Right renal cortex interstitium (tissue), 3 donors: ENCODE measurements at regions not wholly inside any gene's neighbourhood (a gene's known extent, or its start where the extent isn't known, plus 50 kb on each side); places are given as distances from the start of the nearest gene placed in this dataset.

ENCODE experiments used
- DNase-seq, 3 donors: peaks; one replicate each; pipeline ENCODE4 v3.0.0-alpha.2; 2013; ENCODE audit warnings: low read depth in 3 of 3, low spot score in 2 of 3

DNA sequence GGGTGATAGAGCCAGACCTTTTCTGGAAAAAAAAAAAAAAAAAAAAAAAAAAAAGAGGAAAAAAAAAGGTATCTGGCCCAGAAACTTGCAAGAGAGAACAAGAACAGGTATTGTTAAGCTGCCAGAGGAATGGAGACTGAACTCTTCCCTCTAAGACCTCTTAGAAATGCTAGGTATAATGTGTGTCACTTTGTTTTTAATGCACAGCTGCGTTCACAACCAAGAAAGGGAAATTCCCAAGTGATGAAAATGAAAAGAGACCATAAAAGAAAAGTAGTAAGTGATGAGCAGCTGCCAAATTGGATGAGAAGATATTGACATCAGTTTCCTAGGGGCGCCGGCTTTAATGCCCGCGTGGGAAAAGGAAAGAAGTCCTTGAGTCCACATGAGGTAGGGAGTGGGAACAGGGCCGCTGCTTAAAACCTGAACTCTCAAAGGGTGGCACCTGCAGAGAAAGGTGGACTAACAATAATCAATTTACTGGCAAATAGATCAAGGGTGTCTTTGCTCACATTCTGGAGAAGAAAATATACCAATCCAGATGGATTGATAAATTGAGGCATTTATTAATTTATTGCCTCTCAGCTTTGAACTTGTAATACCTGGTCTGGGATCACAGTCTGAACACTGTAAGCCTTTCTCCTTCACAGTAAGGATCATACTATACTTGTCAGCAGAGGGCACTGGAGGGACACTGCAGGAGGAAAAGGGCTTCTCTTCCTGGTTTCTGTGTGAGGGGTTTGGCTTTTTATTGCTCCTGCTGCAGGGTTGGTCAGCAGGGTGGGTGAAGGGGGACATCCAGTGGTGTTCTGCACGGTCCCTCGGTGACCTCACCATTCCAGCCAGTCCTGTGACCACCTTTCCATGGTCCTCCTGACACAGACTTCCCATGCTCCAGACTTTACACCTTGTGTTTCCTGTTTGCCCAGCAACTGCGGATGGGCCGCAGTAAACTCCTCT is 131.6 kb downstream of the AQP9 start:
- DNase-seq = peak; percentile 33 to 74 (median 63)

DNA sequence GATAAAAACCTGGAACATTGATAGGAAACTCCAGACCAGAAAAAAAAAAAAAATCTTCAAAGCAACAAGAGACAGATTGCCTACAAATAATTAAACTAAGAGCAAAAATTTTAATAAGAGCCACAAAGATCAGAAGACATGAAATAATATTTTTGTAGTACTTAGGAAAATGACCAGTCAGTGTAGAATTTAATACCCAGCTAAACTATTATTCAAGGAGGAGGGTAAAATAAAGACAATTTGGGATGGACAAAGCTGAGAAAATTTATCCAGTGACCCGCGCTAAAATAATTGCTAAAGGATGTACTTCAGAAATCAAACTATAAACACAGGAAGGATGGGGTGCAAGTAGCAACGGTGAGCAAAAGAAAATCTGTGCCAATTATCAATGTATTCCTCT is 133.2 kb downstream of the AQP9 start:
- no peak for DNase-seq

DNA sequence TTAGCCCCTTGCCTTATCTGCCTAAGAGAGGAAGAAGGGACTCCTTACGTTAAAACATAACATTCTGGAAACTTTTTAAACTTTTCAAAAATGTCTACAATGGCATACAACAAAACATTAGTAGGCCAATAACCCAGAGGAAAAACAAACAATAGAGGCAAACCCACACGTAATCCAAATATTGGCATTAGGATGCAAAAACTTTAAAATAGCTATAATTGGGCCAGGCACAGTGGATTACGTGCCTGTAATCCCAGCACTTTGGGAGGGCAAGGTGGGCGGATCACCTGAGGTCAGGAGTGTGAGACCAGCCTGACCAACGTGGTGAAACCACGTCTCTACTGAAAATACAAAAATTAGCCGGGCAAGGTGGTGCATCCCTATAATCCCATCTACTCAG is 134.9 kb downstream of the AQP9 start:
- DNase-seq = no peak

DNA sequence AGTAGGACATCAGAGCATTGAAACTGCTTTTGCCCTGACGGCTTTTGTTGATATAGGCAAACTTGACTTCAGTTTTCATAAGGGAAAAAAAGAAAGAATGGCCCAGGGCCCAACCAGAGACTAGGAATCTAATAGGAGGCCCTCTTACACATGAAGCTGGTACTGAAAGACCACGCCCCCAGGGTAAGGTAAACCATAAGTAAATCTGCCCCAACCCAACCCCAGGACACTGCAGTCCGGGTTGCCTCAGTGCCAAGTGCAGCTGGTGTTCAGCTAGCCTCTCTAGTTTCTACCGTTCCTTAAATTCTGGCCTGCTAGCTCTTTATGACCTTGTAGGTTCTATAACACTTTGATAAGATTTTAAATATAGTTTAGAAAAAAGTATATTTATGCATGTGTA is 136.7 kb downstream of the AQP9 start:
- no peak for DNase-seq

DNA sequence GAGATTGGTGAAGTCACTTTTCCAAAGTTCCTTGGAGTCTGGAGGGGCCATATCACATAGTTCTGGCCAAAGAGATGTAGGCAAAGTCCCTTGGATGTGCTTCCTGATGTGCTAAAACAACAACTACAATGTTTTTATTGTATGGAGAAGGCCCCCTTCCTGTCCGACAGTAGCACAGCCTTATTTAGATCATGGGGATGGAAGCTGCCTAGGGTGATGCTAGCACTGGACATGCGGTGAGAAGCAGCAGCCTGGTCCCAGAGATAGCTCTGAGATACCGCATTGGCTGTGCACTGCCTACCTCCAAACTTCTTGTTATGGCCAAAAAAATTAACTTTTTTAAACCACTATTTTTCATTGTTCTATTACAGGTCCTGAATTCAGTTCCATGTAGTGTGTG is 137.6 kb downstream of the AQP9 start:
- DNase-seq = no peak

DNA sequence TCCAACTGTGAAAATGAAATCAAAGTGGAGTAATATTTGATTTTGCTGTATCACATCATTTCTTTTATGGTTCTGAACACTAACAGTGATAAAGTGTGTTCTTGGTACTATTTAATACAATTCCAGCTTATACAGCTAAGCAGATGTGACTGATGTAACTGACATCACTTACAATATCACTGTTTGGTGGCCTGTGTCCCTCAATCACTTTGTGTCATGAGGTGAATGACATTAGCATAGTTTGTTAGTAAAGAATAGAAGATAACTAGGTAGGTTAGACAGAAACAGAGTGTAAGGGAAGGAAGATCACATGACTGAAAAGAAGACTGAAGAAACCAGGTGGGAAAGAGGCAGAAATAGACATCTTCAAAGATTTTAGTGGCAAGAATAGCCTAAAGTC is 138.7 kb downstream of the AQP9 start:
- no peak for DNase-seq

DNA sequence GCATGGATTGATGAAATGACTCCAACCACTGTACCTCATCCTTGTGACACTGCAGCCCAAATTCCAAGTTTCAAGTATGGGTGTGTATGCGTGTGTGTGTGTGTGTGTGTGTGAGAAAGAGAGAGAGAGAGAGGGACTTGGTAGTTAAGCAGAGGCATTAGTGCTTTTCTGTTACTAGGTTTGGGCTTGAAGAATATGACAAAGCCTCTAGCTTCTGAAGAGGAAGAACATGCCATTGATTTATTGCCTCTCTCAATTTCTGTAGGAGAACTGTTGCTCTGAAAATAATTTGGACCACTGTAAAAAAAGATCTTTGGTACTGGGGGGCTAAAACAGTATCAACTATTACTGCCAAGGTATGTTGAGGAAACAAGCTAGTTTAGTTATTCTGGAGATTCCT is 139.2 kb downstream of the AQP9 start:
- DNase-seq = no peak

DNA sequence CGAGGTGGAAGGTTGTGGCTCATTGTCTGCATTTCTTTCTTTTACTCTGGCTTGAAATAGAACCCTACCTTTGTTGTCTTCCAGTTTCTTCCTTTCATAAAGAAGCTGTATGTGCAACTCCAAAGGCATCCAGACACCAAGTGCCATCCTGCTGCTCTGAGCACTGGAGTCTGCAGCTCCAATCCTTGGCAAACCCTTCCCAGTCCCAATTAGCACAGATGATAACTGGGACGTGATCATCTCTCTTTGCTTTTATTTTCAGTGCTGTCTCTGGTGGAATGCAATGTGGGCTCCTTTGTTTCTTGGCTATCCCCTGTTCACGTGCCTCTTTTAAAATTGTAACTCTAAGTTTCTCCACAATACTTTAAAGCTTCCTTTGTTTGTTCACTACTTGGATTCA is 140.9 kb downstream of the AQP9 start:
- DNase-seq = no peak

DNA sequence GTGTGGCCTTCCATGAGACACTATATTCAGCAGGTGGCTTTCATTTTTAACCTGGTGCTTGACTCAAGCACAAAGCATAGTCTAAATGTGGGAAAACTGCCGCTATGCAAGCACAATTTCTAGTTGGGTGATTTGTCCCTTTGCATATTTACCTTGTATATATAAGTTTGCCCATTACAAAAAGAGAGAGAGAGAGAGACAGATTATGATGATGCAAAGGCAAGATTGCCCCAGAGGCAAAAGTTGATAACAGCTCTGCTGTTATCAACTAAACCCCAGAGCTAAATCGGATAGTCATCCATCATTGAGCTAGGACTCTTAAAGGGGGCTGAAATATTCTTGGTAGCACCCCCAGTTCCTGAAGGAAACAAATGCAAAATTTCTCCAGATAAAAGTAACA is 141.5 kb downstream of the AQP9 start:
- no peak for DNase-seq

DNA sequence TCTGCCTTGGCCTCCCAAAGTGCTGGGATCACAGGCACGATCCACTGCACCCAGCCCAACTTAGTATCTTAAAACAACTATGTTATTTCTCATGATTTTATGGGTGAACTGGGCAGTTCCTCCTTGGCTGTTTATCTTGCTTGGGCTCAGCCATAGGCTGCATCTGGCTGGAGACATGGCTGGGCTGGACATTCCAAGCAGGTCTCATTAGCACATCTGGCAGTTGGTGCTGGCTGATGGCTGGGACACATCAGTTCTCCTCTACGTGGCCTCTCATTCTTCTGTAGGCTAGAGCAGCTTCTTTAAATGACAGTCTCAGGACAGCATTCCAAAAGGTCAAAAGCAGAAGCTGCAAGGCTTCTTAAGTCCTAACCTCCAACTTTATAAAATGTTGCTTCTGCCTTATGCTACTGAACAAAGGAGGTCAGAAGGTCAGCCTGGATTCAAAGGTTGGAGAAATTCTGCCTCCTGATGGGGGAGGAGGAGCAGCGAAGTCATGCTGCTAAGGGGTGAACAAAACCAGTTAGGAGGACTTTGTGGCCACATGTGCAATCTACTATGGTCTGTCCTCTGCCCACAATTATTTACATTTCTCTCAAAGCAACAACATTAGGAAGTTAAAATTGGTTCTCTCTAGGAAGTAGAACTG is 144.0 kb downstream of the AQP9 start:
- DNase-seq = no peak

DNA sequence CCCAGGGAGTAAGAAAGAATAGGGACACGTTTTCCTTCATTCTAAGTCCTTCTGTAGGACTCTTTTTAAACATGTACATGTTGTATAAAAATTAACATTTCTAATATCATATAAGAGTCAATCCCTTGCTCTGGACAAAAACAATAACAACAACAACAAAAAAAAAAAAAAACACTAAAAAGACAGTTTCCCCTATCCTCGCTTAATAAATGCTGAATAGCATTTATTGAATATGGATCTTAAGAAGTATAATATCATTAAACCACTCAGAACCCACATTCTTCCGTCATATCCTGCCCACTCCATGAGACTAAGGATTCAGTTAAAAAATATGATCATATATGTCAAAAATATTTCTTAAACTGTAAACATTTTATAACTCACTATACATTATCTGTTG is 145.1 kb downstream of the AQP9 start:
- no peak for DNase-seq

DNA sequence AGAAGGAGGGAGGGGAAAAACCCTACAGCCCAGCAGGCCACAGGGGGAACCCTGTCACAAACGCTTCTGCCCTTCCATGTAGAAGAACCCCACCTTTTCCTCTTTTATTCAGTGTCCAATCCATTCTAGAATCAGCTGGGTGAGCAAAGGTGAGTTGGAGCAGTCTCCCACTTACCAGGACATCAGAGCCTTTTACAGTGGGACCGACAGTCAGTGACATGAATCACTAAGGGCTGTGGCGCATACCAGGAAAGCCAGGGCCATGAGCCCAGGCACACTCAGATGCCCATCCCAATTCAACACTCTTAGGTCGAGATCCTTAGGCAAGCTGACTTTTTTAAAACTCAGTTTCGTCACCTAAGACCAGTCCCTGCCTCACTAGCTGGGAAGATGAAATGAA is 146.1 kb downstream of the AQP9 start:
- DNase-seq = no peak

DNA sequence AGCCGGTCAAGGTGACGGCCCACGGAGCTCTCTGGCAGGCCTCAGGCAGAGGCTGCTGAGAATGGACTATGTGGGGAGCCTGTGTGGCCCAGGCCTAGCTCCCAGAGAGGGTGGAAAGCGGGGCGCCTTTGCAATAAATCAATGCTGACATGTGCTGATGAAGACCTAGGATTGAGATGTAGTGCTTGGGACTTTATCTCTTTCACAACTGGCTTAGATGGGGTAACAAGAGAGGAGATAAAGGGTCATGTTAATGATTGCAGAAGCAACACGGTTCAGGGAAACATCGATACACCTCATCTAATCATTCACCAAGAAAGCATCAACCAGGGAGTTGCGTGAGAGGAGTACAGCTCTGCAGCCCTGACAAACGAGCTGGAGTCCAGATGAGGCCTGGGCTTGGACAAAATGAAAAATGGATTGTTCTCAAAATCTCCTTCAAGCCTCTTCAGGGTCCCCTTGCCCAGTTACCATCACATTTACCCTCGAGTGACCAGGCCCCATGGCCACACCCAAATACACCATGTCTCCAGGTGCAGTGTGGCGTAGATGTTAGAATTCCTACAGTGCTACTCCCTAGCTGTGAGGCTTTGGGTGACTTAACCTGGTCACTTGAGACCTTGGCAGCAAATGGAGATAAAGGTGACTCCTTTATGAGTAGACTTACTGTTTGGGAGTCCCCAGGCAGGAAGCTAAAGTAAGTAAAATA is 146.4 kb upstream of the LIPC start:
- no peak for DNase-seq

DNA sequence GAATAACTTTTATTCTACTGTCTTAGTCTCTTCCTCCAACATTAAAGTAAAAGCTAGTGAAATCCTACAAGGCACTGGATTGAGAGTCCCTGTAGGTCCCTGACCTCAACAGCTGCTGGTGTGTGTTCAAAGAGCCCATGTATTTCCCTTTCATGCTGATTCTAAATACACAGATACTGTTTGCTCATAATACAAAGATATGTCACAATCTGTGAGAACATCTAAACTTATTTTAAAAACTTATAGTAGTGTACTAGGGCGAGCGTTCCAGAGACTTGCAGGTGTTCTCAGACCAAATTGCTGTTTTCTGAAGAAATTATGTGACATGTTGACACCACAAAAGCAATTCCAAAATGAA is 145.9 kb upstream of the LIPC start:
- no peak for DNase-seq

DNA sequence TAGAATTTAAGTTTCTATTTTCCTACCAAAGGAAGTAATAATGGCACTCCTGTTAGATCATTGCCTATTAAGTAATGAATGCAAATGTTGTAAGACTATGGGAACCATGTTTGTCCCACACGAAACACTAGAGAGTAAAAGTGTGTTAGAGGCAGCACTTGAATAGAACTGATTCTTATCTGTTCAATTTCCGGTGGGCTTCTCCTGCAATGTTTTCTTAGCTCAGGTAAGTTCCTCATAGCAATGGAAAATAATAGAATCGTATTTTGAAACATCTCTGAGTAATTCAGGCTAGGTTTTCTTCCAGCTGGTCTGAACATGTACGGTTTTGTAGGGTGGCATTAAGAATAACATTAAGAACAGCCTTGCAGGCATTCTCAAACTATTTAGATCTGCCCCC is 145.3 kb upstream of the LIPC start:
- DNase-seq = no peak

DNA sequence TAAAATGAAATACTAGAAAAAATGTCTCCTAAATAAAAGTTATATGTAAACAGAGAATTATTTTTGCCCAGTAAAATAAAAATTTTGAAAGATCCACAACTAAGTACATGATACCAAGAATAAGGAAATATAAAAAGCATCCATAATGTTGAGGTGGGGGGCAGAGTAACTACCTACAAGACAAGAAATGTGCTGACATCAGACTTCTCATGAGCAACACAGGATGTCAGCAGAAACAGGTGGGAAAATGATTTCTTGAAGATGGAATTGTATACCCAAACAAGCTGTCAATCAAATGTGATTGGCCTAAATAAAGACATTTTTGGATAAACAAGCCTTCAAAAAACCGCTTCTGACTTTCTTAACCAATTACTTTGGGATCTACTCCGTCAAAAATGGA is 143.9 kb upstream of the LIPC start:
- DNase-seq = no peak

DNA sequence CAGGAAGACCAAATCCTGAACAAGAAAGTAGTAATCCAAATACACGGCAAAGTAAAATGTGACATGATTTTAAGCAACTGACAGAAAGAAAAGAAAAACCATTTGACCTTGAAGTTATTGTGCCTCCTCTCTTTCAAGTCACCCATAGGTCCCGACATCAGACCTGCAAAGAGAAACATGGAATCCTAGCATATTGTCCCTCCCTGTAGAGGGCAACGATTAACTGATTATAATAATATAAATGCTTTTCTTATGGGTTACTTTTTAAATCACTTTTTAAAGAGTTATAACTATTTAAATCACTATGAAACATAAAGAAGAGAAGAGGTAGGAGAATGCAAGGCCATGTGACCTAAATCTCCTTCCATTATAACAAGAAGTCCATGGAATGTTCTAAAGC is 143.2 kb upstream of the LIPC start:
- no peak for DNase-seq

DNA sequence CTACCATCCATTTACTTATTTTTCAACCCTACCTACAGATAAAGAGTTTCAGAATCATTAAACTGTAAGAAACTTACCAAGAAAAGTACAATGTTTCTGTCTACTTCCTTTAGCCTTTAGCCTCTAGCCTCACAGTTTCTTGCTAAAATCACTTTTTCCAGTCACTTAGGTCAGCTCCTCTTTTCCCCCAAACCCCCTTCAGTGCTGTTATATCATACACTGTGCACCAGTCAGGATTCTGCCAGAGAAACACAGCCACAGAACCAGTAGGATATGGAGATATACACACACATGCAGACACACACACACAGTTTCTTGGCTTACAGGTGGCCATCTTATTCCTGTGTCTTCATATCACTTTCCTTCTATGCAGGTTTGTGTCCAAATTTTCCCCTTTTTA is 139.9 kb upstream of the LIPC start:
- no peak for DNase-seq

DNA sequence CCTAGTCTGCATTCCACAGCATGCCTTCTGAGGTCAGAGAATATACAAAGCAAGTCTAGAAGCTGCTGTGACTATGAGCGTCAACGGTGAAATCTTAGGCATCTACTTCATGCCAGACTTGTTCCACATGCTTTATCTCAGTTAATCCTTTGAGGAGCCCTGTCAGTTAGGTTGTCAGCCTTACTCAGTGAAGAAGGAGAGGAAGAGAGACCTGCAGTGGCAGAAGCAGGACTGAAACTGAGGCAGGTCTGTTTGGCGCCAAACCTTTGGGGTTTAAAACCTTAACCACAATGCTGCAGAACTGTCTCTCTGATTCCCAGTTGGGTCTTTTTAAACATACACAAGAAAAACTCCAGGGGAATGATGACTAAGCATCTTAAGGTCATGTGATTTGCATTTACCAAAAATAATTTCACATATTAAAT is 139.0 kb upstream of the LIPC start:
- no peak for DNase-seq

DNA sequence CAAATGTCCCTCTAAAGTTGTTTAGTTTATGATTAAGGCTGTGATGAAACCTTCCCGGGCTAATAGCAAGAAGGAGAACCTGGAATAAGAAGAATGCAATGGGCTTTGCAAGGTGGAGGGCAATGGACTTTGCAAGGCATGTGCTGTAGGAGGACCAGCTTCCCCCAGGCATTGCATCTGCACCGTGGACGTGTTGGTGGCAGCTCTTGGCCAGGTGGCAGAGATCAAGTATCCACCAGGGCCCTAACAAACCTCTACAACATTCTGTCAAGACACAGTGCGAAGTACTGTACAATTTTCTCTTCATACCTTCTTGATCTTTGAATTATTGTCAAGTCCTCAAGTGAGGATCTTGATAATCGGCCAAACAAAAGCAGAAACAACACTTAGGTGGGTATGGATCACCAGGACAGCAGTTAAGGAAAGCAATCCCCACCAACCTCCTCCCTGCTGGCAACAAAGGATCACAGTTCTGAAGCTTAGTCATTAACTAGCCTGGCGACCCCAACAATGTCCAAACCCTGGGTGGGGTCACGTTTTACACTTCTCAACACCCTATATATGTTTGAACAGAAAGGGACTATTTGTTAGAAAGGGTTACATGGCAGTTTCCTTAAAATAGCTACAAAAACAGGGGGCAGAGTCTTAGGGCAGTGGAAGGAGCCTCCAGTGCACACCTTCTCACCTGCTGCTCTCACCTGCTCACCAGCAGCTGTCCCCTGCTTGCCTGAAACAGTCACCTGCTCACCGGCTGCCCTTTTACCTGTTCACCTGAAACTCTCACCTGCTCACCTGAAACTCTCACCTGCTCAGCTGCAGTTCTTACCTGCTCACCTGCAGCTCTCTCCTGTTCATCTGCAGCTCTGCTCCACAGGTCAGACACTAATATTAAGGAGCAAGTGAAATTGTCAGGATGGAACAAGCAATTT is 137.9 kb upstream of the LIPC start:
- no peak for DNase-seq
